ENCODE measurements at regions not wholly inside any gene's neighbourhood (a gene's known extent, or its start where the extent isn't known, plus 50 kb on each side); places are given as distances from the start of the nearest gene placed in this dataset.
"Not testable (repeated sequence)": the region's sequence is repeated elsewhere in the genome, so short reads cannot be mapped to it uniquely, and the experiment has no call there.

GRCh38 chr14:51351997-51352396 is 112.0 kb downstream of the TMX1 start:
- no peak for DNase-seq

- no peak for DNase-seq
Observed at GRCh38 chr14:51353901-51354300, 113.9 kb downstream of the TMX1 start.

- no peak for DNase-seq
Observed at GRCh38 chr14:51354846-51355245, 114.8 kb downstream of the TMX1 start.

- no peak for DNase-seq
Observed at GRCh38 chr14:51356381-51356780, 116.3 kb downstream of the TMX1 start.

GRCh38 chr14:51357250-51357649 is 117.2 kb downstream of the TMX1 start:
- DNase-seq: no peak

- no peak for DNase-seq
Observed at GRCh38 chr14:51360592-51360991, 120.5 kb downstream of the TMX1 start.

- no peak for DNase-seq
Observed at GRCh38 chr14:51365241-51365965, 125.4 kb downstream of the TMX1 start.

- not testable (repeated sequence) for DNase-seq
Observed at GRCh38 chr14:51366460-51366859, 126.4 kb downstream of the TMX1 start.

GRCh38 chr14:51366866-51367599 is 127.0 kb downstream of the TMX1 start:
- DNase-seq: not testable (repeated sequence)

- DNase-seq: no peak
Observed at GRCh38 chr14:51367600-51367931, 127.5 kb downstream of the TMX1 start.

GRCh38 chr14:51368721-51369163 is 128.7 kb downstream of the TMX1 start:
- no peak for DNase-seq

GRCh38 chr14:51369814-51370213 is 129.8 kb downstream of the TMX1 start:
- DNase-seq: peak; percentile 8

- DNase-seq: no peak
Observed at GRCh38 chr14:51370758-51371386, 130.8 kb downstream of the TMX1 start.

- DNase-seq: not testable (repeated sequence)
Observed at GRCh38 chr14:51377186-51377585, 137.1 kb downstream of the TMX1 start.

- DNase-seq: no peak
Observed at GRCh38 chr14:51382506-51382905, 142.5 kb downstream of the TMX1 start.

GRCh38 chr14:51386411-51386810 is 146.4 kb downstream of the TMX1 start:
- no peak for DNase-seq

GRCh38 chr14:51386983-51387735 is 147.1 kb downstream of the TMX1 start:
- DNase-seq: no peak

- DNase-seq: no peak
Observed at GRCh38 chr14:51392416-51392815, 152.4 kb downstream of the TMX1 start.

GRCh38 chr14:51394384-51394783 is 154.3 kb downstream of the TMX1 start:
- no peak for DNase-seq

- no peak for DNase-seq
Observed at GRCh38 chr14:51394804-51395203, 154.8 kb downstream of the TMX1 start.

GRCh38 chr14:51395361-51395849 is 155.4 kb downstream of the TMX1 start:
- DNase-seq: no peak

GRCh38 chr14:51396222-51396815 is 156.3 kb downstream of the TMX1 start:
- no peak for DNase-seq

- DNase-seq: no peak
Observed at GRCh38 chr14:51398898-51399297, 158.9 kb downstream of the TMX1 start.

Measured in stimulated activated CD4-positive, alpha-beta T cell treated with anti-CD3 and anti-CD28 coated beads, Interleukin-12 subunit alpha, Interleukin-12 subunit beta, amount 100 ng/mL, for 4 hours (primary cell).